Stimulated activated CD8-positive, alpha-beta memory T cell treated with anti-CD3 and anti-CD28 coated beads, Interleukin-15, amount 100 ng/mL, for 4 hours (primary cell): ENCODE measurements at regions not wholly inside any gene's neighbourhood (a gene's known extent, or its start where the extent isn't known, plus 50 kb on each side); places are given as distances from the start of the nearest gene placed in this dataset.
"Not testable (repeated sequence)": the region's sequence is repeated elsewhere in the genome, so short reads cannot be mapped to it uniquely, and the experiment has no call there.

Experiments used
- DNase-seq, 2 donors: peaks; one replicate each; pipeline ENCODE4 v3.0.0-alpha.2; 2020; ENCODE audit warnings: low read depth in 2 of 2

DNA sequence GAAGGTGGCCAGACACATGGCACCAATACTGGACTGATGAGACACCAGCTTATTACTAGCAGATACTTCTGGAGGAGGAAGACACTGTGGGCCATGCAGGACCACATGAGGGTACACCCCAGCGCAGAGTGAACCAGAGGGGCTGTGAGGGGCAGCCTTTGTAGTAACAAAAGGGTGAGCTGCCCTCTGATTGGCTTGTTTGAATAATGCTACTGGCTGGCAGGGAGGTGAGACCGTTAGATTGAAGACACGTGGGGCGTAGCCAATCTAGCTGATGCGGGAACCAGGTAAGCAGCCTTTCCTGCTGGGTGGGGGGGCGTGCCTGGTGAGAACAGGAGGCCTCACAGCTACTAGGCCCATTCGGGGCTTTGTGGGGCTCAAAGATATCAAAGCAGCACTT lies 102.8 kb upstream of the SEC14L1 start:
- no peak for DNase-seq

DNA sequence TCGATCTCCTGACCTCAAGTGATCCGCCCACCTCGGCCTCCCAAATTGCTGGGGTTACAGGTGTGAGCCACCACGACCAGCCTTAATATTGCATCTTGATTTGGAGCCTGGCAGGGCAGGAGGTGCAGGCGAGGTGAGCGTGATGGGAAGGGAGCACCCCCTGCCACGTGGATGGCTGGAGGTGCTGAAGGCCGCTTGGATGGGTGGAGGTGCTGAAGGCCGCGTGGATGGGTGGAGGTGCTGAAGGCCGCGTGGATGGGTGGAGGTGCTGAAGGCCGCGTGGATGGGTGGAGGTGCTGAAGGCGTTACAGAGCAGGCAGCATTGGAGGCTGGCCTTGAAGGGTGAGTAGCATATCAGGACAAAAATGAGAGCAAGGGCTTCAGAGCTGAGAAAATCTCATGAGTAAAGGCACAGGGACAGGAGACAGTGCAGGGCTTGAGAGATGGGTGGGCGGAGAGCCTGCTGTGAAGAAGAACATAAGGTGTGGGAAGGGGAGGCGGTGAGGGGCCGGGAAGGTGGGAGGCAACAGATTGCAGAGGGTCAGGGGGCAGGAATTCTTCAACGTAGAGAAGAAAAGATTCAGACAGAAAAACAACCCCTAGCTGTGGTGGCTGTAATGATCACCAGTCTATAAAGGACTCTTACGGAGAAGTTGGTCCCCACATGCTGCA lies 101.7 kb upstream of the SEC14L1 start:
- no peak for DNase-seq

DNA sequence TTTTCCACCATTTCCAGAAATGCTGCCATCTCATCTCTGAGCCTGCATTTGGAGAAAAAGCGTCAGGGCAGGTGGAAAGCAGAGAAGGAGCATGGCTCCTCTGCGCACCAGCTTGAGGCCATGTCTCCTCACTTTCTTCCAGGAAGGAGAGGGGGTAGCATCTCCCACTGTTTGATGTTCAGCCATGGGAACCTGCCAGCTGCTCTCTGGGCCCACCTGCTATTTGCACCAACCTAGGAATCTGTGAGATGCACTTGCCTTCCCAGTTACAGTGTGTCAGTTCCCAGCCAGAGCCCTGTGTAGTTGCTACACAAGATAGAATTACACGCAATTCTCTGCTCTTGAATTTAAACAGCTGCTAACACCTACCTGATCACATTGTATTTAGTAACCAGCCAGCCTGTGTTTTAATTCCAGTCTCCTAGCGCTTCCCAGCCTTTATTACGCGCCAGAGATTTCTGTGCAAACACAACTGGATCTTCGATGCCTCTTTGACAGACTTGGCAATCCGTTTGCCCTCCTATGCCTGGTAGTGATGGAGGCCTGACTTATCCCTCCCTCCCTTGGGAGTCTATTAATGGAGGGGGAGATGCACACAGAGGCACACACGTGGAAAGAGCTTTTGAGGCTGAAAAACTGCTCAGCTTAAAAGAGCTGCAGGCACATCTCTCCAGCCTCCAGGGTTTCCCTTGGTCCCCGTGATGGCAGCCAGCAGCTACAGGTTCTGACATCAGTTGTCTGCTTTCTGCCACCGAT lies 98.1 kb upstream of the SEC14L1 start:
- DNase-seq: no peak

DNA sequence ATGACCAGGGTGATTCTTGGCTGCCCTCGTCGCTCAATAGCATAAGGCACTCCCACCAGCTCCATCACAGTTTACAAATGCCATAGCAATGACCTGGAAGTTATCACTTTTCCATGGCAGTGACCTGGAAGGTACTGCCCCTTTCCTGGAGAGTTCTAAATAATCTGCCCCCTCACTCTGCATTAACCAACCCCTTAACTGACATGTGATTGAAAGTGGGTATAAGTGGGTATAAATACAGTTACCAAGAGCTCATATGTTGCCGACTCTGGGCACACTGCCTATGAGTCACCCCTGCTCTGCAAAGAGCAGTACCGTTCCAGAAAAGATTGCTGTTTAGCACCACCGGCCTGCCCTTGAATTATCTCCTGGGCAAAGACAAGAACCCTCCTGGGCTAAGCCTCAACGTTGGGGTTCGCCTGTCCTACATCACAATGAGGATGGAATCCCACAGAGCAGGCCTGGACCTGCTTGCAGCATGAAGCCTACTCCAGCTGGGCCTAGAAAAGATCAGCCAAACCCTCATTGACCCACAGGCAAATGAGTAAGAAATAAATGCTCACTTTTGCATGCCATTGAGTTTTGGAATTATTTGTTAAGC lies 95.2 kb upstream of the SEC14L1 start:
- DNase-seq: no peak

DNA sequence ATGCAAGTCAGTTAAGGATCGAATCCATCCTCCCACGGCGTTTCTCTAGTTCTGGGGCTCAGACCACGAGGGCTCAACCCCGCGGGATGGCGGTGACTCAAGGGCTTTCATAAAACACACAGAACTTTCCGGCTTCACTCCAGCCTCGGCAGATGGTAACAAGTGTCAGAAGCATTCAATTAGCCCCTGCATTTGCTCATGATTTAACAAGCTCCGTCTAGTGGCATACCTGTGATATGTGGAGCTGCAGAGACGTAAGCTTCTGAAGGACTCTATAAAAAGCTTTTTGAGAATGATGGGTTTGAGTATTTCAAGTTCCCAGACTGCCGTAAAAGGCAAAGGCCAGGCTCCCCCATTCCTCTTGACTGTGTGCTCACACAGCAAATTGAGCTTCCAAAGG lies 91.3 kb upstream of the SEC14L1 start:
- no peak for DNase-seq

DNA sequence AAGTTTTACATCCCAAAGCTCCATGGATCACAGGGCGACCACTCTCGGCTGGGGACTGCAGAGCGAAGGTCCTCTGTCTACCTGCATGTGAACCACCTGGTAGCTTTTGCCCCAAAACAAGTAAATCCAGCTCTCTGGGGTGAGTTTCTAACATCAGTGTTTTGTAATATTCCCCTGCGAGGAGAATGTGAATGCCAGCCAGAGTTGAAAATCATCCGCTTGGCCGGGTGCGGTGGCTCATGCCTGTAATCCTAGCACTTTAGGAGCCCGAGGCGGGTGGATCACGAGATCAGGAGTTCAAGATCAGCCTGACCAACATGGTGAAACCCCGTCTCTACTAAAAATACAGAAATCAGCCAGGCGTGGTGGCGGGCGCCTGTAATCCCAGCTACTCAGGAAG lies 89.9 kb upstream of the SEC14L1 start:
- not testable (repeated sequence) for DNase-seq

DNA sequence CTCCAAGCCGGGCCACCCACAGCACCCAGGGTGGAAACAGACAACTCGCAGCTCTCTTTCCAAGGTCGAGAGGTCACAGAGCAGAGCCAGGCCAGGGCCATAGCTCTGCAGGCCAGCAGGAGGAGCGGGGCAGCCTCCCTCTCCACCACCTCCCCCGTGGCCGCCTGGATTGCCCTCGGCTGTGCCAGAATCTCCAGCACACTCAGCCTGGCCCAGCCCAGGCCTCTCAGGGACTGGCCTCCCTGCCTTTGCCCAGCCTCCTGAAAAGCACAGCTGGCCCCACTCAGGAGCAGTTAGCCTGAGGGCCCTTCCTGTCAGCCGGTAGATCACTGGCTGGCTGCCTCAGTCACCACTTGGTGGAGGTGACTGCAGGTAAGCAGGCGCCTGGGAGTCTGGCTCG lies 85.8 kb upstream of the SEC14L1 start:
- no peak for DNase-seq

DNA sequence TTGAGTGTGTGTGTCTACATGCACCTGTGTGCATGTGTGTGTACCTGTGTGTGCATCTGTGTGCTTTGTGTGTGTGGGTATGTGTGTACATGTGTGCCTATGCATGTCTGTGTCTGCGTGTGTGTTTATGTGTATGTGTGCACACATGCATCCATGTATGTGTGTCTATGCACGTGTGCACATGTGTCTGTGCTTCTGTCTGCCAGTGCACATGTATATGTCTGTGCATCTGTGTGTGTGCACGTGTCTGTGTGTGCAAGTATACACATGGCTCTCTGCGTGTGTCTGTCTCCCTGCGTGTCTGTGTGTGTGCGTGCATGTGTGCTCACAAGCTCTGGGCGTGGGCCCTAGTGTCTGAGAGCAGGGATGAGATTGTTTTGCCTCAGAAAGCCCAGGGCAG lies 85.3 kb upstream of the SEC14L1 start:
- no peak for DNase-seq

DNA sequence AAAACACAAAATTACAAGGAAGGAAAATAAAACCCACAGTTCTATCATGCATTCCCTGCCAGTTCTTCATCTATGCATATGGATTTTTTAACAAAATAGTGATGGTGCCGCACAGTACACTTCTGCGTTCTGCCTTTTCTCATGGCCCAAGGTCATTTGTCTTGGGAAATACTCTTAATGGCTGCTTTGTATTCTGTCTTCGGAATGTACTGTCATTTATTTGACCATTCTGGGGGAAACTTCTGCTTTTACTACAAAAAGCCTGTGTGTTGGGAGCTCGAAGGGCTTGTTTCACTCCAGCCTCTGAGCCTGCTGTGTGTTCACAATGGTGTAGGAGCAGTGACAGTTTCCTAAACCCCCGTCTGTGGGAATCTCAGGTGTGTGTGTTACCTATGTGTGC lies 82.8 kb upstream of the SEC14L1 start:
- DNase-seq: no peak

DNA sequence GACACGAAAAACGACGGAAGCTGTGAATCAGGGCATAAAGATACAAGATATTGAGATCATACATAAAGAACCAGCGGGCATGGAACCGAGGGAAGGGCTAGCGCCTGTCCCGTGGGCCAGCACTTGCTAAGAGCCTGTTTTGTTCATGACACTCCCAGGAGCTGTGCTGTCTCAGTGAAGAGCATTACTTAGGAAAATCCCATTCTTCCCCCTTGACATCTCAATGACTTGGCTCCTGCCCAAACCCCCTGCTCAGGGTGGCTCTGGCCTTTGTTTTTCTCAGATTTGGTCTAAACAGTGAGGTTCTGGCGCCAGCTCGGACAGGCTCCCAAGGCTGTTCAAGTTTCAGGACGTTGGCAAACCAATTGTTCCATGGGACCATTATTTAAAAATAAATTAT lies 79.1 kb upstream of the SEC14L1 start:
- DNase-seq: no peak

DNA sequence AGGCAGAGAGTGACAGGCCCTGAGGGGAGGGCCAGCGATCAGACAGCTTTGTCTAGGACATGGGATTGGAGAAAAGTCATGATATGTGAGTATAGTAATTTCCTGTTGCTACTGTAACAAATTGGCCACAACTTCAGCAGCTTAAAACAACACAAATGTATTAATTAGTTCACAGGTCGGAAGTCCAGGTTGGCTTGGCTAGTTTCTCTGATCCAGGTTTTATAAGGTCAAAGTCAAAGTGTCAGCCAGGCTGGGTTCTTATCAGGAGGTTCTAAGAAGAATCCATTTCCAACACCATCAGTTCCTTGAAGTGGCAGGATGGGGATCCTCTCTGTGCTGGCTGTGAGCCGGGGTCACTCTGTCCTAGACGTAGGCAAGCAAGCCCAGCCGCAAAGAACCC lies 76.2 kb upstream of the SEC14L1 start:
- no peak for DNase-seq

DNA sequence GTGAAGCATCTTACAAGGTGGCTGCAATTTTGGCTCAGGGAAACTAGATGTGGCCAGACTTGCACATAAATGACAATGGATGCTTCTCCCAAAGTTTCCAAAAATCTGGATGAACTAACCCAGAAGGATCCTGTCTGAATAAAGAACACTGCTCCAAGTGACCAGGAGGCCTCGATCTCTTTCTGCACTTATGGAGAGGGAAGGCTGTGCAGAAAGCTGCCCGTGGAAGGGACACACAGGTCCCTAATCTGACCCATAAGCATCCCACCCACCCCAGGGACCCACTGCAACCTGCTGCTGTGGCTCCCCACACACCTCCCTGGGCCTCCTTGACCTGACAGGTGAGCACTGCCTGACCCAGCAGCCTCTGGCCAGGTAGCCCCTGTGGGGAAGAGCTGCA lies 74.6 kb upstream of the SEC14L1 start:
- DNase-seq: no peak

DNA sequence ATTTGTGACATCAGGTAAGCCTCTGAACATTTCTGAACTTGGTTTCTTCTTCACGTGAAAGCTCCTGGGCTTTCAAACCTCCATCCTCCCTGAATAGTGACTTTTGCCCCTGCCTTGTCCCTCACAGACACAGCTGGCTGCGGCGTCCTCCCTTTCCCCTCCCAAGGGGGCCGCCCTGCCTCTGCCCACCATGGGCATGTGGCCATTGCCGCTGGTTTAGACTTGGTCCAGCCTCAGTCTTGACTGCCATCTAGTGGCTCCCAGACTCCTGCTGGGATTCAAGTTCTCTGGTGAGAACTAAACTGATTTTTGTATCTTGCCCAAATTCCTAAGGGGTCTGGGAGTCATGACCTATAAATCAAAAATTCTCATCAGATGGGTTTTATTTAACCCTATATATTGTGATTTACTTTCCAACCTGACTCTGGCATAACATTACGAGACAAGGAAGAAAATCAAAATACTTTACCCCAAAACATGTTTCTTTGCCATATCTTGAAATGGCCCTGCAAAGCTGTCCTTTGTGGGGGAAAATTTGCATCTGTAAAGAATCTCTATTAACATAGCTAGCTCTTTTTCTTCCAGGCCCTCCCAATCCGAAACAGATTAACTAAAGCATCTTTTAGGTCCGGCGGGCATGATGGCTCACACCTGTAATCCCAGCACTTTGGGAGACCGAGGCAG lies 73.9 kb upstream of the SEC14L1 start:
- not testable (repeated sequence) for DNase-seq

DNA sequence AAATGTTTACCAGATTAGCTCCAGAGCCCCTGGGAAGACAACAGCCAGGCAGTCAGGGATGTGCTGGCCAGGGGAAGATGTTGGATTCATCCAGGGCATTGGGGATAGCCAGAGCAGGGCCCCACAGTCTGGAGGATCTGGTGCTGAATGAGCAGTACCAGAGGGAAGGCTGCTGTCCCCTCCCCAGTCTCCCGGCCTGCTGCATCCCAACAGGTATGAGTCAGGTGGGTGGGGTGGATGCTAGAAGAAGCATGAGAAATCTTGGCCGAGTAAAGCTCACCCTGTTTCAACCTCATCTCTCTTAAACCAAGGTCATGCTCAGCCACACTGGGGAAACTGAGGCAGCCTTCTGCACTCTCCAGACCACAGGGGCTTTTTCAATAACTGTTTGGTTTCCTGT lies 71.9 kb upstream of the SEC14L1 start:
- no peak for DNase-seq

DNA sequence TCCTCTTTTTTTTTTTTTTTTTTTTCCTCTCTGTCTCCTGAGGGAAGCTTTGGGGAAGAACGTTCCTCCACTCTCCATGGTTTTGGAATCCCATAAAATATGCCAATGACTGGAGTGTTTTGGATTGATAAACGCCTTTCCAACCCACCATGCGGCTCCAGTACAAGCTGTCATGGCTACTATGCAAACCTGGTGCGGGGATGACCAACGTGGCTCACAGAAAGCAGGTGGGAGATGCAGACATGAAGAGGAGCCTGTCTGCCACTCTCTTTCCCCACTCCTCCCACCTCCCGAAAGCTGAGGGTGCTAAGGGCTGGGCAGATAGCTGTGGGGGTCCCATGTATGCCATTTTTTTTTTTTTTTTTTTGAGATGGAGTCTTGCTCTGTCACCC lies 69.9 kb upstream of the SEC14L1 start:
- no peak for DNase-seq

DNA sequence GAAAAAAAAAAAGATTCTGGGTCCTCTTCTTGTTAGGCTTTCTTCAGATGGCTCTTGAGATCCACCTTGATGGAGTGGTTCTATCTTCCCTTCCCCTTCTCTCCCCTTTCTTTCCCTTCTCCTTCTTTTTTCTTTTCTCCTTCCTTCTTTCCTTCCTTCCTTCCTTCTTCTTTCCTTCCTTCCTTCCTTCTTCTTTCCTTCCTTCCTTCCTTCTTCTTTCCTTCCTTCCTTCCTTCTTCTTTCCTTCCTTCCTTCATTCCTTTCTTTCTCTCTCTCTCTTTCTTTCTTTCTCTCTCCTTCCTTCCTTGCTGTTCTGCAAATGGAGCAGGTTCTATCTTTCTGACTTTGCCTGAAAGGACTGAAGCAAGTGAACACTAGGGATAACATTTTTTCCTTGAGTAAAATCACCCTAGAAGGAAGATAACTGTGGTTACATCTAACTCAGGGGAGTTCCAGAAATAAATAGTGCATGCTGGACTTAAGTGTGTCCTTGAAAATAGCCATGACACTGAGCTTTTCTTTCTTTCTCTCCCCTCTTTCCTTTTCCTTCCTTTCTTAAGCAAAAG lies 68.8 kb upstream of the SEC14L1 start:
- DNase-seq: no peak

DNA sequence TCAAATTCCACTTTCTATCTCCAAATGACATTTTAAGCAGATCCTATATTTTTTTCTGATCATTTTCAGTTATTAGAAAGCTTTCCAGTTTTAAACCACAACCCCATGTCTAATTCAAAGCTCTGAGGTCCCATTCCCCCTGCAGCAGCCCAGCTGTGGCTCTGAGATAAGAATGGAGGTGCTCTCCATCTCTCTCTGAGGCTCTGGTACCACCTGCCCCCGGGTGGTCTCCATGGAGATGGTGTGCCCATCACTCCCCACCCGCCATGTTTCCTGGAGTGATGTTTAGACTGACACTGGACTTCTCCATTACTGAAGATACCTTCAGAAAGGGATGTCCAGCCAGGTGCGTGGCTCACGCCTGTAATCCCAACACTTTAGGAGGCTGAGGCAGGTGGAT lies 68.1 kb upstream of the SEC14L1 start:
- DNase-seq: no peak

DNA sequence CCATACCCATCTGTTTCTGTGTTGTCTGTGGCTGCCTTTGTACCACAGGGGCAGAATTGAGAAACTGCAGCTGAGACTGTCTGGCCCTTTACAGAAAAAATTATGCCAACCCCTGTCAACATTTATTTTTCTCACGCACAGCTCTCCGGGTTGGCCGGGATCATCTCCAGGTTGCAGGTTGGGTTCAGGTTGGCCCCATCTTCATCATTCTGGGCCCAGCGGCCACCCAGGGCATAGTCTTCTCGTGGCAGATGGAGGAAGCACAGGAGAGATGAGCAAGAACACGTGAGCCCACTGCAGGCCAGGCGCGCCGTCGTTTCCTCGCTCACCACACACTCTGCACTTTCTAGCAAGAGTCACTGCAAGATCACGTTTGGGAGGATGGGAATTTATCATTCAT lies 66.1 kb upstream of the SEC14L1 start:
- DNase-seq: no peak

DNA sequence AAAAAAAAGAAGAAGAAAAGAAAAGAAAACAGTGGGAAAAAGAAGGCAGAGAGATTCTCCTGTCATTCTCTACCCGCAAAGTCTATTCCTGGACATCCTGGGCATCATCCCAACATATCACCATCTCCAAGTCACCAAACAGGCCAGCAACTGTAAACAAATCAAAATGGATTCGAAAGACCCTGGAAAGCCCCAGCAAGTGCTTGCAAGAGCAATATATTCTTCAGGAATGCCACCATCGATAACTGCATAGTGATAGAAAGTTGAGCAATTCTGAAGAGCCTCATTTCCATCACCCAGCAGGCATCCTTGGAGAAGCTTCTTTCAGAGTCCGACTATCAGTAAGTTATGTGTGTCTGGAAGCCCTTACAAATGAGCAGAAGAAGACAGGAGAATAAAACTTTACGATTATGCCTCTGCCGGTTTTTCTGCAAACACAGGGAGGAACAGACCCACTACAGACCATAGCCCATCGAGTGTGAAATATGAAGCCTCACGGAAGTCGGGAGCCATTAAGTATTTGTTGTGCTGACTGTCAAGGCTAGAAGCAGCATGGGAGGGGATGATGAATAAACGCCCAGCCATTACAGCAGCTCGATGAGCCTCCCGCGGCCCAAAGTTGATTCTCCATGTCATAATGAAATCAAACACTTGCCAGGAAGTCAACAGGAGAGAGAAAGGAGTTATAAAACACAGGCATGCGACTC lies 64.5 kb upstream of the SEC14L1 start:
- DNase-seq: no peak

DNA sequence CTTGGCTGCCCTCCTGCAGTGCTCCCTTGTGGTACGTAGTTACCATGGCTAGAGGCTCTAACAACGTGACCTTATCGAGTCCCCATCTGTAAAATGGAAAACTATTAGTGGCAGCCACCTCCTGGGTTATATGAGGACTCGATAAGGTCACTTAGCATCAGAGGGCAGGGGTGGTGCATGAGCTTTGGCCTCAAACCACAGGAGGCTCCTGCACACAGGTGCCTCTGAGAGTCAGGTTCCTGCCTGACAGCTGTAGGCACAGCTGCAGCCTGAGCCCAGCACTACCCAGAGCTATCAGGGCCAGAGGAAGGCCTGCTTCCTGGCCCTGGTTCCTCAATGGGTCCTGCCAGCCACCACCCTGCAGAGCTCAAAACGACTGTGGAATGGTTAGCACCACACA lies 57.2 kb upstream of the SEC14L1 start:
- DNase-seq: no peak

DNA sequence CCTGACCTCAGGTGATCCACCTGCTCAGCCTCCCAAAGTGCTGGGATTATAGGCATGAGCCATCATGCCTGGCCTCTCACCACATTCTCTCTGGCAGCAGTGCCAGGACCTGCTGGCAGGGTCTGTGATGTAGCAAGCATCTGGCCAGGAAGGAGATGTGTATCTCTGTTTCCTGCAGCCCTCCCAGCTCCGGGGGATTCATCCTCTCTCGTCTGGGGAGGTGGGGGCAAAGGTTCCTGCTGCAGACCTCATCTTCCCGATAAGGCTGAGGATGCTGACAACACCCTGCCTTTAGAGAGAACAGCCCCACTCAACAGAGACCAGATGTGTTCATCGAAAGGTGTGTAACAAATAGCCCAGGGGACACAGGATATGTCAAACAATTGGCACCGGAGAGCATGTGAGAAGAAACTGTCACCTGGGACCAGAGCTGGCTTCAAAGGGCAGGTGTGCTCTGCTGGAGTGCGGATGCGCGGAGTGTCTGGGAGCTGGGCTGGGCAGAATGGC lies 54.8 kb upstream of the SEC14L1 start:
- no peak for DNase-seq
